GM12872 (cell line): ENCODE measurements at regions not wholly inside any gene's neighbourhood (a gene's known extent, or its start where the extent isn't known, plus 50 kb on each side); places are given as distances from the start of the nearest gene placed in this dataset.

ENCODE experiments used
- TF ChIP-seq, protein P1 (sequence below): IDR thresholded peaks from 3 replicates; pipeline ENCODE4 v1.5.1; 2011; ENCODE audit warnings: low read depth, mild to moderate bottlenecking, low read length, moderate library complexity; ENCODE audit not compliant: insufficient read depth

DNA sequence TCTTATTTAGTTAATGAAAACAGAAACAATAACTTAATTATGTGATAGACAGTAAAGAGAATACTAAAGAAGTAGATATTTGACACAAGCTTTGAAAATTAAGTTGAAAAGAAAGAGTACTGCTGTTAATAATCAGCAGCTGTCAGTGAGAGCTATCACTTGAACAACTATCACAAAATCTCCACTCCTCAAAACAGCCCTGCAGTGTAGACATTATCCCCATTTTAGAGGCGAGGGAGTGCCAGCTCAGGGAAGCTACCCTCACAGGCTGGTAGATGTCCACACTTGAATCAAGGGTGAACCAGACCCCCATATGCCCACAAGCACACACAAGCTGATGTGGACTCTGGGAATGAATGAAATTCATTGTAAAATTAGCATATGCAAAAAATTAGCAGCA is 248.8 kb downstream of the RHOU start:
- TF ChIP-seq, protein P1, sequence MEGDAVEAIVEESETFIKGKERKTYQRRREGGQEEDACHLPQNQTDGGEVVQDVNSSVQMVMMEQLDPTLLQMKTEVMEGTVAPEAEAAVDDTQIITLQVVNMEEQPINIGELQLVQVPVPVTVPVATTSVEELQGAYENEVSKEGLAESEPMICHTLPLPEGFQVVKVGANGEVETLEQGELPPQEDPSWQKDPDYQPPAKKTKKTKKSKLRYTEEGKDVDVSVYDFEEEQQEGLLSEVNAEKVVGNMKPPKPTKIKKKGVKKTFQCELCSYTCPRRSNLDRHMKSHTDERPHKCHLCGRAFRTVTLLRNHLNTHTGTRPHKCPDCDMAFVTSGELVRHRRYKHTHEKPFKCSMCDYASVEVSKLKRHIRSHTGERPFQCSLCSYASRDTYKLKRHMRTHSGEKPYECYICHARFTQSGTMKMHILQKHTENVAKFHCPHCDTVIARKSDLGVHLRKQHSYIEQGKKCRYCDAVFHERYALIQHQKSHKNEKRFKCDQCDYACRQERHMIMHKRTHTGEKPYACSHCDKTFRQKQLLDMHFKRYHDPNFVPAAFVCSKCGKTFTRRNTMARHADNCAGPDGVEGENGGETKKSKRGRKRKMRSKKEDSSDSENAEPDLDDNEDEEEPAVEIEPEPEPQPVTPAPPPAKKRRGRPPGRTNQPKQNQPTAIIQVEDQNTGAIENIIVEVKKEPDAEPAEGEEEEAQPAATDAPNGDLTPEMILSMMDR: no peak

DNA sequence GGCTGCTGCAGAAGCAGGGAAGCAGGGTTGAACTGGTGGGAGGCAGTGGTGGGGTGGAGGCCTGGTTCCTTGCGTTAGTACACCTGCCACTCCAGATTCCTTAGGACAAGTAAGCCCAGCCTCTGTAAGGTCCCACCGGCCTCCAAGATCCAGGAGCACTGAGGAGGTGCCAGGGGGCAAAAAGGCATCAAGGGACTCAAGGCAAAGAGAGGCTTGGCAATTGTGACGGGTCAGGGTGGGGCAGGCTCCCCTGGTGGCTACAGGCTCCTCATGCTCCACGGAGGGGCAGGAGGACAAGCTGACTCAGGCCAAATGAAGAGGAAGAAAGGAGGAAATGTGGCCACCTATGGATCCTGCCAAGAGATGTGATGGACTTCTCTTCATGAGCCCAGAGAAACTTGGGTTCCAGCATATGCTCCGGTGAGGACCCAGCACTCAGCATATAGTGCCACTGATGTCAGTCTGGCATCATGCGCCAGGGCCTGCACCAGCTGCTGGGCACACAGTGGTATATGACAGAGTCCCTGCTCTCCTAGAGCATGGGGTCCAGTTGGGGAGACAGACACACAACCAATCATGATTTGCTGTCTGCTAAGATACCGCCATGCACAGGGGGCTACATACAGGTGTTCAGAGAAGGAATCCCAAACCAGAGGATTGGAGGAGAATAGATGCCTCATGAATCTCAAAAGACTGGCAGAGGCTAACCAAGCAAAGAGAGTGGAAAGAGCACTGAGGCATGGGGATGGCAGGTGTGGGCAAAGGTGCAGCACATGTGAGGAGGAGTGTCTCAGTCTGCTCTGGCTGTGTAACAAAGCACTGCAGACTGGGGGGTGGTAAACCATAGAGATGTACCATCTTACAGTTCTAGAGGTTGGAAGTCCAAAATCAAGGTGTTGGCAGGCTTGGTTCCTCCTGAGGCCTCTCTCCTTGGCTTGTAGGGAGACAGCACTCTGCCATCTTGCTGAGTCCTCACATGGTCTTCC is 249.7 kb downstream of the RHOU start:
- TF ChIP-seq, protein P1: no peak

DNA sequence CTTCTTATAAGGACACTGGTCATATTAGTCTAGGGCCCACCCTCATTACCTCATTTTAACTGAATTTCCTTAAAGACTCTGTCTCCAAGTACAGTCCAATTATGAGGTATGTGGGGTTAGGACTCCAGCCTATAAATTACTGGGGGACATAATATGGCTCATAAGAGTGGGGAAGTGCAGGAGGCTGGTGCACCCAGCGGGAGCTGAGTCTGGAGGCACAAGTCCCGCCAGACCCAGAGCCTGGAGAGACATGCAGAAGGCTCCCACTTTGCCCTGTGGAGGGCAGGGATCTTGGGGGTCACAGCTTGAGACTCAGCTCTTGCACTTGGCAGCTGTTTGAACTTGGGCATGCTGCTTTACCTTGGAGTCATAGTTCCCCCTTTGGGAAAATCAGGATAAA is 250.4 kb downstream of the RHOU start:
- TF ChIP-seq, protein P1: no peak

DNA sequence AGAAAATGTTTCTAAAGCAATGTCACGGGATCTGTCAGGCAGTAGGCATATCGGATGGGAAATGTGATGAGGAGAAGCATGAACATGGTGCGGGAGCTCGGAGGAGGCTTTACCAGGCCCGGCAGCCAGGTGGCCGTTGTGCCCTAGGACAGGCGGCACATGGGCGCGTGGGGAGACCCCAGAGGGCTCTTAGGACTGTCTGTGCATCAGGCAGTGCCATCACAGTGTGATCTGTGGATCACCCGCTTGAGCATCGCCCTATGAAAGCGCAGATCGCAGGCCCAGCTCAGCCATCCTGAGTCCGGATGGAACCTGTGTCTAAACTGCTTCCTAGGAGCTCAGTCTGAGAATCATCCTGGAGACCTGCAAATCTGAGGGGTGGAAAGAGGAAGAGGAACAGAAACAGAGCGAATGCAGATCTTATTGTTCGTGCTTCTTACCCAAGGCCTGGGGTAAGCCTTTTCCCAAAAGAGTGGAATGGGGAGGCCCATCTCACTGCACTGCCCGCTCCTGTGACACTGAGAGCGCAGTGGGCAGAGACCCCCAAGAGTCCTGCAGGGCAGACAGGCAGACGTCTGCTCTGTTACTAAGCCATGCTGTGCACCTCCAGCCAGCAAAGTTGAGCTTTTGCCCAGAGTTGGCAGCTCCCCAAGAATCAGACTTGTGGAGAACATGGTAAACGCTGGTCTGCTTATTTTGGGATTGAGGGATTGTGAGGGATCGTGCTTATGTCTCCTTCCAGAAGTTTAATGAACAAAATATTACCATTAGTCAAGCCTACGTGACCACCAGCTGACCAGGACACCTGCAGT is 251.0 kb downstream of the RHOU start:
- TF ChIP-seq, protein P1: no peak

DNA sequence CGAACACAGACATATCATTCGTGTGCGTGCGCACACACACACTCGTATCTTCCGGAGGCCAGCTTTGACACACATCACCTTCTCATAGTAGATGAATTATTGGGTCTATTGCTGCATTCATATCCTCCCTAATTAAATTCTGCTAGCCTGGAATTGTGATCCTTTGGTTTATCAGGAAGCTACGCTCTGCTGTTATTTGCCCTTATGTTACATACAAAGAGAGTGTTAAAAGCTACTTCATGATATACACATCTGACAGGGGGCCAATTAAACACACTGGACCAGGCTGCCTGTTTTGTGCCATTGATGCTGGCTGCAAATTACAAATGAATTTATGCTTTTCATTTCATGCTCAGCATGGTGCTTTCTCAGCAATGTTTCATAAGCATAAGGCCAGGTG is 252.0 kb downstream of the RHOU start:
- TF ChIP-seq, protein P1: no peak

DNA sequence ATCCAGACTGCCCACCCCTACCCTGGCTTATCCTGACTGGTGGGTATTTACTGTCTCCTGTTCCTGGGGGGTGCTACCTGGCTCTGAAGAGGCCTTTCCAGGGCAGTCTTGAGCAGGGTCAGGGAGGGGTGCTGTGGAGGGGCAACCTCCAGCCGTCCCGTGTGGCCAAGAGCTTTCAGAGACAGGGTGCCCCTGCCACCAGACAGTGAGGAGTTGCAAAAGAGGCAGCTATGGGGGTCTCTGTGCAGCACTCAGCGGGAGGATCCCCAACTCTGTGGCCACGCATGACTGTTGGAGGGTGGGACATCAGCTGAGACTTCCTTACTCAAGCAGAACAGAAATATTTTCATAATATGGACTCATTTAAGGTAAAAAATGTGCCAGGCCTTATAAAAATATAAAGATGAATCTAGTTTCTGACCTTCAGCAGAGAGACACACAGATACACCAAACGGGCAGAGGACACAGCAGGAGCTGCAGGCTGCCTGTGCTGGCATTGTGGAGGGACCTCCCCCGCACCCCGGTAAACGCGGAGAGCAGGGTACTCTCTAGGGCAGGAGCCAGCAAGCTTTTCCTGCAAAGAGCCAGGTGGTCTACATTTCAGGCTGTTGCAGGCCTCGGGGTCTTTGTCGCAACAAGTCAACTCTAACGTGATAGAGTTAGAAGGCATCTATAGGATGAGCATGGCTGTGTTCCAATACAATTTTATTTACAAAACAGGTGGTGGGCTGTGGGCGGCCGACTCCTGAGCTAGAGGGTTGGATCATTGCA is 252.6 kb downstream of the RHOU start:
- TF ChIP-seq, protein P1: no peak
